ENCODE measurements at regions not wholly inside any gene's neighbourhood (a gene's known extent, or its start where the extent isn't known, plus 50 kb on each side); places are given as distances from the start of the nearest gene placed in this dataset.
"Not testable (repeated sequence)": the region's sequence is repeated elsewhere in the genome, so short reads cannot be mapped to it uniquely, and the experiment has no call there.

- Histone ChIP-seq H3K36me3 (ENCODE audit: control insufficient read depth, insufficient read depth, low read length) (no peaks in the 10 kb centered on the region), H3K4me3 (ENCODE audit: low read depth, low read length) (no peak overlapping the region), H3K27me3 (ENCODE audit: control insufficient read depth, insufficient read depth, low read length) (no peaks in the 10 kb centered on the region)
- TF ChIP-seq CTCF (IDR thresholded peaks at IDR 0.05; ENCODE audit: insufficient read depth, low read length, poor library complexity, severe bottlenecking), result no peak
- no peak for DNase-seq (ENCODE audit: low read depth)
Observed at GRCh38 chr5:5838493-5838892, 416.0 kb downstream of the ICE1 start.

GRCh38 chr5:5831622-5832021, 409.1 kb downstream of the ICE1 start:
- H3K4me3 ChIP-seq (ENCODE audit: low read depth, low read length); DNase-seq (ENCODE audit: low read depth); H3K27me3 ChIP-seq (ENCODE audit: control insufficient read depth, insufficient read depth, low read length); H3K36me3 ChIP-seq (ENCODE audit: control insufficient read depth, insufficient read depth, low read length): not testable (repeated sequence)

- no peak for TF ChIP-seq CTCF (IDR thresholded peaks at IDR 0.05; ENCODE audit: insufficient read depth, low read length, poor library complexity, severe bottlenecking)
- H3K4me3 ChIP-seq (ENCODE audit: low read depth, low read length), result no peak overlapping the region
- no peaks in the 10 kb centered on the region for H3K27me3 ChIP-seq (ENCODE audit: control insufficient read depth, insufficient read depth, low read length)
- no peak for DNase-seq (ENCODE audit: low read depth)
- no peaks in the 10 kb centered on the region for H3K36me3 ChIP-seq (ENCODE audit: control insufficient read depth, insufficient read depth, low read length)
Observed at GRCh38 chr5:5828619-5829018, 406.1 kb downstream of the ICE1 start.

- Histone ChIP-seq H3K27me3 (ENCODE audit: control insufficient read depth, insufficient read depth, low read length) (no peaks in the 10 kb centered on the region), H3K36me3 (ENCODE audit: control insufficient read depth, insufficient read depth, low read length) (no peaks in the 10 kb centered on the region), H3K4me3 (ENCODE audit: low read depth, low read length) (no peak overlapping the region)
- TF ChIP-seq CTCF (IDR thresholded peaks at IDR 0.05; ENCODE audit: insufficient read depth, low read length, poor library complexity, severe bottlenecking), result no peak
- no peak for DNase-seq (ENCODE audit: low read depth)
Observed at GRCh38 chr5:5826911-5827310, 404.4 kb downstream of the ICE1 start.

- H3K4me3 ChIP-seq (ENCODE audit: low read depth, low read length), result no peak overlapping the region
- H3K36me3 ChIP-seq (ENCODE audit: control insufficient read depth, insufficient read depth, low read length), result no peaks in the 10 kb centered on the region
- DNase-seq (ENCODE audit: low read depth), result no peak
- TF ChIP-seq CTCF (IDR thresholded peaks at IDR 0.05; ENCODE audit: insufficient read depth, low read length, poor library complexity, severe bottlenecking), result no peak
- H3K27me3 ChIP-seq (ENCODE audit: control insufficient read depth, insufficient read depth, low read length), result no peaks in the 10 kb centered on the region
Observed at GRCh38 chr5:5822729-5823257, 400.3 kb downstream of the ICE1 start.

- Histone ChIP-seq H3K27me3 (ENCODE audit: control insufficient read depth, insufficient read depth, low read length) (no peaks in the 10 kb centered on the region), H3K4me3 (ENCODE audit: low read depth, low read length) (no peak overlapping the region), H3K36me3 (ENCODE audit: control insufficient read depth, insufficient read depth, low read length) (no peaks in the 10 kb centered on the region)
- no peak for TF ChIP-seq CTCF (IDR thresholded peaks at IDR 0.05; ENCODE audit: insufficient read depth, low read length, poor library complexity, severe bottlenecking)
- DNase-seq (ENCODE audit: low read depth), result no peak
Observed at GRCh38 chr5:5816960-5817359, 394.5 kb downstream of the ICE1 start.
